HCT116 (cell line): ENCODE measurements at regions not wholly inside any gene's neighbourhood (a gene's known extent, or its start where the extent isn't known, plus 50 kb on each side); places are given as distances from the start of the nearest gene placed in this dataset.

Source experiments
- ATAC-seq: fragments of 200-7000 bp; cut with Tn5 transposase; 2 replicates; pipeline ENCODE4 v1.9.1; 2020; ENCODE audit warnings: mild to moderate bottlenecking, moderate library complexity
- BruUV-seq: library from RNA; stranded (reverse); fragments of 400-500 nt; replicated peaks from 2 replicates; lab custom pipeline; 2021; lab: Mats Ljungman, UMichigan
- CTCF ChIA-PET: fragments of 300-600 bp; sonication (Branson Sonifier 250); formaldehyde crosslinking; loops from one replicate; lab custom pipeline; 2021; ENCODE audit warnings: antibody characterized with exemption; lab: Charles Lee
- POLR2A ChIA-PET: fragments of 300-600, 350-600 bp; sonication (Branson Sonifier 250); formaldehyde crosslinking; loops from one replicate; lab custom pipeline; 2021; ENCODE audit warnings: antibody characterized with exemption; lab: Charles Lee
- RAD21 ChIA-PET, 2 experiments: fragments of 300-600 bp; sonication (Branson Sonifier 250); formaldehyde crosslinking; loops; one replicate each; lab custom pipeline; 2023; ENCODE audit warnings: low total read pairs in 2 of 2; ENCODE audit not compliant: uncharacterized antibody in 2 of 2, unreplicated experiment in 2 of 2, low non-redundant PET in 1 of 2; lab: Charles Lee
- DNase-seq: peaks from one replicate; pipeline ENCODE4 v3.0.0-alpha.2; 2010; ENCODE audit warnings: low read depth, low spot score
- H2AFZ ChIP-seq: fragments of 200-600 bp; shearing (Covaris generic), sonication (generic); 2 replicates; pipeline ENCODE4 v1.6.1; 2017; ENCODE audit warnings: low read depth, mixed run types, mixed read lengths, antibody characterized with exemption, low read length; ENCODE audit not compliant: poor library complexity, severe bottlenecking
- H3K27ac ChIP-seq: 2 replicates; pipeline ENCODE4 v1.5.1; 2012; ENCODE audit warnings: low read depth, low read length
- H3K27me3 ChIP-seq: fragments of 200-600 bp; sonication (generic); 2 replicates; pipeline ENCODE4 v1.6.1; 2016; ENCODE audit warnings: mixed run types, low read length, mixed read lengths; ENCODE audit not compliant: insufficient read depth
- H3K36me3 ChIP-seq, 2 experiments: fragments of 200-500 bp in 1 of 2; fragments of 200-600 bp in 1 of 2; sonication (Bioruptor generic) in 1 of 2; sonication (generic) in 1 of 2; 2 replicates each; pipeline versions ENCODE4 v1.5.1 to v1.6.1; 2014 to 2016; ENCODE audit warnings: low read length in 2 of 2, inconsistent platforms in 1 of 2, mixed read lengths in 1 of 2, mixed run types in 1 of 2; ENCODE audit not compliant: insufficient read depth in 2 of 2, control insufficient read depth in 1 of 2
- H3K4me1 ChIP-seq, 2 experiments: fragments of 200-600 bp in 1 of 2; sonication (generic) in 1 of 2; 2 replicates each; pipeline versions ENCODE4 v1.5.1 to v1.6.1; 2012 to 2017; ENCODE audit warnings: low read length in 2 of 2, inconsistent platforms in 1 of 2, mild to moderate bottlenecking in 1 of 2, mixed read lengths in 1 of 2, mixed run types in 1 of 2, moderate library complexity in 1 of 2; ENCODE audit not compliant: insufficient read depth in 2 of 2, control insufficient read depth in 1 of 2
- H3K4me2 ChIP-seq: fragments of 200-600 bp; sonication (generic); 2 replicates; pipeline ENCODE4 v1.6.1; 2017; ENCODE audit warnings: mixed run types, low read length, mixed read lengths
- H3K4me3 ChIP-seq, 2 experiments: fragments of 200-600 bp in 1 of 2; sonication (generic) in 1 of 2; replicated peaks in 1 of 2; 2 replicates each; pipeline ENCODE4 v1.5.1; 2011 to 2016; ENCODE audit warnings: low read length in 2 of 2, control low read depth in 1 of 2, low read depth in 1 of 2, mild to moderate bottlenecking in 1 of 2, mixed read lengths in 1 of 2, mixed run types in 1 of 2
- H3K79me2 ChIP-seq: fragments of 200-600 bp; sonication (generic); 2 replicates; pipeline ENCODE4 v1.6.1; 2017; ENCODE audit warnings: mild to moderate bottlenecking, mixed run types, low read length, moderate library complexity, mixed read lengths; ENCODE audit not compliant: insufficient read depth
- H3K9ac ChIP-seq: fragments of 200-600 bp; sonication (generic); 2 replicates; pipeline ENCODE4 v1.6.1; 2016; ENCODE audit warnings: low read length, mixed read lengths
- H3K9me2 ChIP-seq: fragments of 200-600 bp; sonication (generic), shearing (Covaris generic); 2 replicates; pipeline ENCODE4 v1.6.1; 2017; ENCODE audit warnings: mixed run types, mild to moderate bottlenecking, moderate library complexity; ENCODE audit not compliant: insufficient read depth
- H3K9me3 ChIP-seq, 2 experiments: fragments of 200-500 bp in 1 of 2; fragments of 200-600 bp in 1 of 2; sonication (Bioruptor generic) in 1 of 2; sonication (generic) in 1 of 2; 2 replicates each; pipeline ENCODE4 v1.6.1; 2014 to 2017; ENCODE audit warnings: low read length in 2 of 2, mixed read lengths in 2 of 2, inconsistent platforms in 1 of 2, low read depth in 1 of 2, mild to moderate bottlenecking in 1 of 2, mixed run types in 1 of 2, moderate library complexity in 1 of 2; ENCODE audit not compliant: control insufficient read depth in 1 of 2, insufficient read depth in 1 of 2
- H4K20me1 ChIP-seq: fragments of 200-600 bp; sonication (generic), shearing (Covaris generic); 2 replicates; pipeline ENCODE4 v1.6.1; 2017; ENCODE audit warnings: mixed run types, mild to moderate bottlenecking, moderate library complexity; ENCODE audit not compliant: insufficient read depth
- EZH2phosphoT487 ChIP-seq: fragments of 200-600 bp; IDR thresholded peaks from 2 replicates; pipeline ENCODE4 v1.6.1; 2018; ENCODE audit warnings: antibody characterized with exemption, borderline replicate concordance
- JUND ChIP-seq: IDR thresholded peaks from 2 replicates; pipeline ENCODE4 v1.6.1; 2012
- POLR2A ChIP-seq: IDR thresholded peaks from 2 replicates; pipeline ENCODE4 v1.7.0; 2011; ENCODE audit warnings: borderline replicate concordance; ENCODE audit not compliant: insufficient read depth, insufficient read length; ENCODE audit errors: extremely low read depth
- SIN3A ChIP-seq: IDR thresholded peaks from 2 replicates; pipeline ENCODE4 v1.6.1; 2012; ENCODE audit warnings: low read depth
- TCF7L2 ChIP-seq: IDR thresholded peaks from 2 replicates; pipeline ENCODE4 v1.7.0; 2011; ENCODE audit warnings: borderline replicate concordance, inconsistent platforms; ENCODE audit not compliant: insufficient read depth, insufficient read length; ENCODE audit errors: extremely low read depth
- ZBTB33 ChIP-seq: IDR thresholded peaks from 2 replicates; pipeline ENCODE4 v1.6.1; 2011; ENCODE audit warnings: mild to moderate bottlenecking, low read length, moderate library complexity; ENCODE audit not compliant: insufficient replicate concordance; ENCODE audit errors: extremely low read depth
- ZNF274 ChIP-seq: fragments of 200-500 bp; sonication (Bioruptor generic); IDR thresholded peaks from 2 replicates; pipeline ENCODE4 v1.6.1; 2014; ENCODE audit warnings: mild to moderate bottlenecking, low read depth, low read length, inconsistent platforms
- intact Hi-C: fragments of 100-400 bp; cut with micrococcal nuclease; formaldehyde crosslinking; loops from 2 replicates; pipeline ENCODE4 v1.10.0; 2022
- TF ChIP-seq, protein P1 (sequence below): IDR thresholded peaks from 2 replicates; pipeline ENCODE4 v1.6.1; 2012

GRCh38 chr2:187971893-187972292, 319.8 kb upstream of the GULP1 start (continued):
- TF ChIP-seq ZBTB33 (no peak), SIN3A (no peak)
- TF ChIP-seq, protein P1, sequence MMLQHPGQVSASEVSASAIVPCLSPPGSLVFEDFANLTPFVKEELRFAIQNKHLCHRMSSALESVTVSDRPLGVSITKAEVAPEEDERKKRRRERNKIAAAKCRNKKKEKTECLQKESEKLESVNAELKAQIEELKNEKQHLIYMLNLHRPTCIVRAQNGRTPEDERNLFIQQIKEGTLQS = no peak
- TF ChIP-seq, all 23 proteins: peak for 2

DNA sequence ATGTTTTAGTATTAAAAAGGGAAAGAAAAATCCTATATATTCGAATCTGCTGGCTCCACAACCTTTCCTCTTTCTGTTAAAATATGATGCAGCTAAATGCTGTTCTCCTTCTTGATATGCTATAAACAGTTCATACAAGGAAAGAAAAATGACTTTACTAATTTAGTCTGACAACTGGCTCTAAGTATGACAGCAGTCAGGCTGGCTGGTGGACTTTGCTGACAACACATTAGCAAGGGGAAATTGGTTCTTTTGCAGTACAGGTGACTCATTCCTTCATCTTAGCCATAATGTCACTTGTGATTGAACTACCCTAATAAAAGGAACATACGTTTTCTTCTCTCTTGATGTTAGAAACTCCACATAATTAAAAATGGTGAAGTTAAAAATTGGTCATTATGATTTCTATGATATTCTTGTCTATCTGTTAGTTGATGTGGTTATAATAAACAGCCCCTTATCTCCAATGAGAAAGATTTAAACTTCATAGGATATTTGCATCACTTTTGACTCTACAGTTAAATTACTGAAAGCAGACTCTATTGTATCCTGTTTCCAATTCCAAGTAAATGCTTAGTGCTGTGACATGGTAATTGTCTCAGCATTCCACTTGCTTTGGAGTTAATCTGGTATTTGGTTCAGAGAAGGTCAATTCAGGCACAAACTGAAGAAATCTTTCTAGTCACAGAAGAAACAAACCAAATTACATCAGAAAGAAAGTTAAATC, 315.3 kb upstream of the GULP1 start:
- H3K4me1 ChIP-seq = no peaks in the 10 kb centered on the region

More for the DNA sequence above, 315.3 kb upstream of the GULP1 start:
- no peak overlapping the region for H3K27ac ChIP-seq
- ChIA-PET RAD21 (no interaction called here), CTCF (no interaction called here), POLR2A (interaction anchor here (1.3 kb wide), 1 partner anchor 10 kb away, joined by 3 read pairs; no protein-coding TSS in a partner anchor)
- H3K9me2 ChIP-seq = no peaks in the 10 kb centered on the region; the same call in 1 of the 2 replicates
- H3K9me3 ChIP-seq = no peaks in the 10 kb centered on the region
- DNase-seq (no peak), ATAC-seq (no peak)
- no peak overlapping the region for H3K4me3 ChIP-seq
- intact Hi-C loops = no loop called here
- no peak overlapping the region for H2AFZ ChIP-seq
- TF ChIP-seq JUND (no peak), ZNF274 (no peak), TCF7L2 (no peak), POLR2A (no peak), ZBTB33 (no peak), EZH2phosphoT487 (no peak)
- H3K79me2 ChIP-seq = no peaks in the 10 kb centered on the region
- H3K27me3 ChIP-seq = no peaks in the 10 kb centered on the region
- H3K4me2 ChIP-seq = no peak overlapping the region
- H4K20me1 ChIP-seq = no peaks in the 10 kb centered on the region
- no peaks in the 10 kb centered on the region for H3K36me3 ChIP-seq
- no peak overlapping the region for H3K9ac ChIP-seq
- no TSS peak for BruUV-seq
